ENCODE measurements at regions not wholly inside any gene's neighbourhood (a gene's known extent, or its start where the extent isn't known, plus 50 kb on each side); places are given as distances from the start of the nearest gene placed in this dataset.
"Not testable (repeated sequence)": the region's sequence is repeated elsewhere in the genome, so short reads cannot be mapped to it uniquely, and the experiment has no call there.

GRCh38 chr11:41519696-41520095 is 60.2 kb upstream of the LRRC4C start:
- DNase-seq = no peak

- no peak for DNase-seq
Observed at GRCh38 chr11:41522391-41522790, 62.9 kb upstream of the LRRC4C start.

GRCh38 chr11:41522899-41523672 is 63.6 kb upstream of the LRRC4C start:
- DNase-seq = no peak

DNA sequence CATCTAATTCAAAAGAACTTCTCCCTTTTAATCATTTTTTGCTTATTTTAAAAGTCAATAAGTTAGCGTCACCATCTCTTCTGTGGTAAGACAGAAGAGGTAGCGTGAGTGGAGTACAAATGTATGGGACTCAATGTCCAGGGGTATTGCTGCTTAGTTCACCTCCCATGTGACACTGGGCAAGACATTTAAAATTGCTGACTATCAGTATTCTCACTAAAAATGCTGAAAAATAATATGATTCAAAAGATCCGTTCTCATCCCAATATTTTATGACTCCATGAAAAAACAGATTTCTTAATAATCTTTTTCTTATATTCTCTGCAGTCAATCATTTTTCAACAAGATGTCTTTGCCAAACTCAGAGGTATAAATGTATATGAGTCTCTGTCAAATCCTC is 68.1 kb upstream of the LRRC4C start:
- DNase-seq = no peak

DNA sequence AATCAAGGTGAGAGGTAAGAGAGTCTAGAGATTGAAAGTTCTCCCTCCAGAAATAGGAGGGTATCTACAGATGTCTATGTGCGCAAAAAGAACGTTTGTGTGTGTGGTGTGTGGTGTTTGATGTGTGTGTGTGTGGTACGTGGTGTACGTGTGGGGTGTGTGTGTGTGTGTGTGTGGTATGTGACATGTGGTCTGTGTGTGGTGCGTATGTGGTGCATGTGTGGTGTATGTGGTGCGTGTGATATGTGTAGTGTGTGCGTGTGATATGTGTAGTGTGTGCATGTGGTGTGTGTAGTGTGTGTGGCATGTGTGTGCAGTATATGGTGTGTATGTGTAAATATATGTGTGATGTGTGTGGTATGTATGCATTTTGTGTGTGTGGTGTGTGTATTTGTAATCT is 73.0 kb upstream of the LRRC4C start:
- DNase-seq = no peak

DNA sequence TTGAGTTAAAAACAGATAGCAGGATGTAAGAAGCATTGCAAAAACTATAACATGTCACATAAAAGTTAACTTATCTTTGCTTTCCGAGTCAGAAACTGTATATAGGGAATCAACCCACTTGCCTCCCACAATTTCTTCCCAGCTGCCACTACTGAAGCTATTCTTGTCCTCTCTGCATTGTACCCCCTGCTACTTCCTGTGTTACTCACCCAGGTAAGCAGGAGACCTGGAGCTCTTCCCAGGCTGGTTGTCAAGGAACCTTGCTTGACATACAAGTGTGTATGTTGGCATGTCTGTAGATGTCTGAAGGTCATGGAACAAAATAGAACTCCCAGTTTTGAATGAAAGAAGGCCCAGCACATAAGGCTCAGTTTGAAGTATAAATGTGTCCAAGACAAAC is 74.3 kb upstream of the LRRC4C start:
- no peak for DNase-seq

DNA sequence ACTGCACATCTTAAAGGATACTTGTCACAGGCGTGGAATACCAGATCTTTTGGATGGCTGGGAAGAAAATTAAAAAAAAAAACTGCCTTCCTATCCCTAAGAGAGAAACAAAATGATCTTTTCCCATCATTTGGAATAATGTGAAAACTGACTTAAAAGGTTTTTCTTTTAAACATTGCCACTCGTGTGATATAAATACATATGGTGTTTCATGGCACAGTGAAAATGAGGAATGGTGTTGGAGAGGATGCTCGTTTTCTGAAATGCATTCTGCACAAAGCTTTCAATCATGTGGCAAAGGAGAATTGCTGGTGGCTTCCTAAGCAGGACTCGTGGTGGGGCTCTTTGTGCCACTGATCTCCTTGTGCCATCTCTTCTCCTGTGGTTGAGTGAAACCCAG is 74.9 kb upstream of the LRRC4C start:
- DNase-seq = no peak

DNA sequence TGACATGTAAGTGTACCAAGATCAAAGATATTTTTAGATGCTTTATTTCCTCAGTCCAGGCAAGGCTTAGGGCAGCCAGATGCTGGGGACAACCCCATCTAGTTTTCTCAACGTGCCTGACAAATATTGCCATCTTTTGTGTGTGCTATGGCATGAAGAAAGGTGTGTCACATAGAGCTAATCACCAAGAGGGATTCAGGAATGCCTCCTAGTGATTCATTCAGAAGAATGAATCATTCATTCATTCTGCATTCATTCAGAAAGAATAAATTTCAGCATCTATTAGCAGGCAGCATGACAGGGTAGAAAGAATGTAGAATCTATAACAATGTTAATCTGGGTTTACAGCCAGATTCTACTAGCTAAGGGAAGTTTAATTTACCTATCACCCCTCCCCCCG is 75.4 kb upstream of the LRRC4C start:
- no peak for DNase-seq

- DNase-seq = no peak
Observed at GRCh38 chr11:41536021-41536568, 76.6 kb upstream of the LRRC4C start.

DNA sequence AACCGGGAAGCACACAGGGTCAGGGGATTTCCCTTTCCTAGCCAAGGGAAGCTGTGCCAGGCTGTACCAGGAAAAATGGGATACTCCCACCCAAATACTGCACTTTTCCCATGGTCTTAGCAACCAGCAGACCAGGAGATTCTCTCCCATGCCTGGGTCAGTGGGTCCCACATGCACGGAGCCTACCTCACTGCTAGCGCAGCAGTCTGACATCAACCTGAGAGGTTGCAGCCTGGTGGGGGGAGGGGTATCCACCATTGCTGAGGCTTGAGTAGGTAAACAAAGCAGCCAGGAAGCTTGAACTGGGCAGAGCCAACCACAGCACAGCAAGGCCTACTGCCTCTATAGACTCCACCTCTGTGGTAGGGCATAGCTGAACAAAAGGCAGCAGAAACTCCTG is 85.5 kb upstream of the LRRC4C start:
- not testable (repeated sequence) for DNase-seq

- DNase-seq = no peak
Observed at GRCh38 chr11:41578421-41579051, 119.1 kb upstream of the LRRC4C start.

GRCh38 chr11:41579546-41579945 is 120.1 kb upstream of the LRRC4C start:
- no peak for DNase-seq

GRCh38 chr11:41609511-41609910 is 150.1 kb upstream of the LRRC4C start:
- DNase-seq = no peak

DNA sequence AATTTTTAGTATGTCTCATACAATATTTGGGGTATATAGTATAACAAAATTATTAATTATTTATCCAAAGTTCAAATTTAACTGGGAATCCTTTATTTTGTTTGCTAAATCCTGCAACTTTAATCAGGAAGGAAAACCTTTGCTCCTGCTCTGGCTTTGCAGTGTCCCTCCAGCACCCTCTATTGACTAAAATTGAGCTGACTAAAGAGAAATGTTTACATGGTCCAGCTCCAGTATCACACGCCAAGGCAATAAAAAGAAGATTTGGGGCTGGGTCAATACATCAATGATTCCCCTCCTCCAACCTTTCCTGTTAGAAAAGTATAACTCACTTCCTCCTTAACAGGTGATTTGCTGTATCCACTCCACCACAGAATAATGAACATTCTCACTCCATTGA is 153.0 kb upstream of the LRRC4C start:
- no peak for DNase-seq

DNA sequence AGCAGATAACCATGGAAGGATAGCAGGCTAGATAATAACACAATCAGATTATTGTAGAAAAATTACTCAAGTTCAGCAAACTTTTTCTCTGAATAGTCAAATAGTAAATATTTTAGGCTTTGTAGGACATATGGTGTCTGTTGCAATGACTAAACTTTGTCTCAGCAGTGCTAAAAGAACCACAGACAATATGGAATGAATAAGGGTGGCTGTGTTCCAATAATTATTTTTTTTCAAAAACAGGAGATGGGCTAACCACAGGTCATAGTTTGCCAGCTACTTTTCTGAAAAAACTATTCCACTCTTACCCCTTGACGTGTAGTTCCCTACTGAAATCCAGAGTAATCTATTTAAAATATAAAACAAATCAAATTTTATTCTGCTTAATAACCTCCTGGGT is 153.9 kb upstream of the LRRC4C start:
- no peak for DNase-seq

DNA sequence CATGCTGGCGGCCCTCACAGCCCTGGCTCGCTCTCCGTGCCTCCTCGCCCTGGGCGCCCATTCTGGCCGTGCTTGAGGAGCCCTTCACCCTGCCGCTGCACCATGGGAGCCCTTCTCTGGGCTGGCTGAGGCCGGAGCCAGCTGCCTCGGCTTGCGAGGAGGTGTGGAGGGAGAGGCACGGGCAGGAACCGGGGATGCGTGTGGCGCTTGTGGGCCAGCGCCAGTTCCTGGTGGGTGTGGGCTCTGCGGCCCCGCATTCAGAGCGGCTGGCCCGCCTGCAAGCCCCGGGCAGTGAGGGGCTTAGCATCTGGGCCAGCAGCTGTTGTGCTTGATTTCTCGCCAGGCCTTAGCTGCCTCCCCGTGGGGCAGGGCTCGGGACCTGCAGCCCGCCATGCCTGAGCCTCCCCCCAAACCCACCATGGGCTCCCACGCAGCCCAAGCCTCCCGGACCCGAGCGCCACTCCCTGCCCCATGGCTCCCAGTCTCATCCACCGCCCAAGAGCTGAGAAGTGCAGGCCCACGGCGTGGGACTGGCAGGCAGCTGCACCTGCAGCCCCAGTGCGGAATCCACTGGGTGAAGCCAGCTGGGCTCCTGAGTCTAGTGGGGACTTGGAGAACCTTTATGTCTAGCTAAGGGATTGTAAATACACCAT is 163.4 kb upstream of the LRRC4C start:
- no peak for DNase-seq

GRCh38 chr11:41659985-41660384 is 200.5 kb upstream of the LRRC4C start:
- no peak for DNase-seq

DNA sequence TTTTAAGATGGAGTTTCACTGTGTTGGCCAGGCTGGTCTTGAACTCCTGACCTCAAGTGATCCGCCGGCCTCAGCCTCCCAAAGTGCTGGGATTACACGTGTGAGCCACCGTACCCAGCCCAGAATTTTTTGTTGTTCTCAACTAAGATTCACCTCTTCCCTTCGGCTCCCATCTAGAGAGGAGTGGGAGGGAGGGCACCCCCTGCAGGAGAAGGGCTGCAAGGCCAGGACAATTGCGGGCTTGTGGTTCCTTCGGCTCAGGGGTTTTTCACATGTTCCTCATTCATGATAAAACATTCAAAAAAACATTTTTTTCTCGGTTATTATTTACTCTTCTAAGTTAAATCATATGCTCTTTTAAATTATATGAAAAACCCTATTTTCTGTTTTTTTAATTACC is 201.1 kb upstream of the LRRC4C start:
- no peak for DNase-seq

GRCh38 chr11:41665441-41666360 is 206.2 kb upstream of the LRRC4C start:
- no peak for DNase-seq

- no peak for DNase-seq
Observed at GRCh38 chr11:41666951-41667653, 207.7 kb upstream of the LRRC4C start.

- DNase-seq = no peak
Observed at GRCh38 chr11:41675205-41675604, 215.8 kb upstream of the LRRC4C start.

DNA sequence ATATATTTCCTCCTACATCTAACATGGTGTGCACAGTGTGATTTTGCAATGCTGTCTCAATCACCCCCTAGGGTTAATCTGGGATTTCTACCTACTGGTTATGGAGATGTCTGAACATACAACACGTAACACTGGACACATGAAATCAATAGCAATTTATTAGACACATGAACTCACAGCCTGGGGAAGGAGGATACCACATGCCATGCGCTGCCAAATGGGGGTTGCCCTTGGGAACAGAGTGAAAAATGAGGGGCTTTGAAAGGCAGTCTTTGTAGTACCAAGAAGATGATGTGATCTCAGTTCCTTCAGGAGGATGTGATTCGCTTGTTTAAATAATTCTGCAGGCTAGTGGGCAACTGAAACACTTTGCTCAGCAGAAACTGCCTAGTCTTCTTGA is 253.6 kb upstream of the LRRC4C start:
- DNase-seq = no peak
